Uterus (tissue), 3 donors: ENCODE measurements at regions not wholly inside any gene's neighbourhood (a gene's known extent, or its start where the extent isn't known, plus 50 kb on each side); places are given as distances from the start of the nearest gene placed in this dataset.
"Not testable (repeated sequence)": the region's sequence is repeated elsewhere in the genome, so short reads cannot be mapped to it uniquely, and the experiment has no call there.

Experiments used
- DNase-seq, 2 donors: peaks; one replicate each; pipeline ENCODE4 v3.0.0-alpha.2; 2019 to 2020
- H3K27ac ChIP-seq, 2 donors: fragments of 200-600 bp; sonication (generic); 1 replicate in 1 of 2; 2 replicates in 1 of 2; pipeline ENCODE4 v1.5.1; 2016 to 2018
- H3K27me3 ChIP-seq, 2 donors: fragments of 200-600 bp; sonication (generic); one replicate each; pipeline ENCODE4 v1.5.1; 2018 to 2019; ENCODE audit warnings: control low read depth in 1 of 2
- H3K36me3 ChIP-seq, 2 donors: fragments of 200-600 bp; sonication (generic); one replicate each; pipeline ENCODE4 v1.5.1; 2019; ENCODE audit warnings: control low read depth in 1 of 2
- H3K4me1 ChIP-seq, 2 donors: fragments of 200-600 bp; sonication (generic); one replicate each; pipeline ENCODE4 v1.5.1; 2018 to 2019; ENCODE audit warnings: control low read depth in 1 of 2
- H3K4me3 ChIP-seq, 2 donors: fragments of 200-600 bp; sonication (generic); 1 replicate in 1 of 2; 2 replicates in 1 of 2; pipeline ENCODE4 v1.5.1; 2018 to 2019; ENCODE audit warnings: mild to moderate bottlenecking in 1 of 2
- H3K9me3 ChIP-seq, 2 donors: fragments of 200-600 bp; sonication (generic); one replicate each; pipeline ENCODE4 v1.5.1; 2019; ENCODE audit warnings: control low read depth in 1 of 2
- POLR2A ChIP-seq, 2 donors: fragments of 450-650 bp; IDR thresholded peaks; one replicate each; pipeline ENCODE4 v1.6.1; 2016; ENCODE audit warnings: antibody characterized with exemption in 2 of 2, mild to moderate bottlenecking in 1 of 2, moderate library complexity in 1 of 2
- intact Hi-C: fragments of 100-400 bp; cut with DNase I; formaldehyde crosslinking; loops from one replicate; pipeline ENCODE4 v1.15.1; 2023; ENCODE audit warnings: low total_unique reads
- TF ChIP-seq, protein P1 (sequence below), 4 experiments: fragments of 200-600 bp in 2 of 4; fragments of 450-650 bp in 2 of 4; sonication (generic) in 2 of 4; IDR thresholded peaks; one replicate each; pipeline ENCODE4 v1.5.1; 2016 to 2019; ENCODE audit warnings: antibody characterized with exemption in 4 of 4, mild to moderate bottlenecking in 2 of 4, moderate library complexity in 1 of 4
- donor health status: DM: yes; HTN: yes; CAD: no.

DNA sequence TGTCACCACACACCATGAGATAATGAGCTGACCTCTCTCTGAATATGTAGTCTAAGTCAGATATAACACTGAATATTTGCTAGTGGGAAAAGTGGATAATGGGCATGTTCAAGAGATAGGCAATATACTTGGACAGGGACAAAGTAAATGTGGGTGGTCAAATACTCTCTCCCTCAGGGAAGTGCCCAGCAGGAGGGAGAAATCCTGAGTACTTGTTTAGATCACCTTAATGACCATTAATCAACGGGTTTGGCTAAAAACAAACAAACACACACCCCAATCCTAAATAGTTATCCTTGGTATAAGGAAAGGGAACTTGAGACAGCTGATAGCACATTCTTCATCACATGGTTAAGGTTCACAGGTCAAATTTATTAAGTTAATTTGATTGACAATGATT, 933.5 kb downstream of the C4orf33 start:
- DNase-seq: no peak
- no peak overlapping the region for H3K4me3 ChIP-seq
- no peaks in the 10 kb centered on the region for H3K4me1 ChIP-seq
- H3K27ac ChIP-seq: no peak overlapping the region
- no peaks in the 10 kb centered on the region for H3K27me3 ChIP-seq
- intact Hi-C loops: no loop called here
- TF ChIP-seq, protein P1, sequence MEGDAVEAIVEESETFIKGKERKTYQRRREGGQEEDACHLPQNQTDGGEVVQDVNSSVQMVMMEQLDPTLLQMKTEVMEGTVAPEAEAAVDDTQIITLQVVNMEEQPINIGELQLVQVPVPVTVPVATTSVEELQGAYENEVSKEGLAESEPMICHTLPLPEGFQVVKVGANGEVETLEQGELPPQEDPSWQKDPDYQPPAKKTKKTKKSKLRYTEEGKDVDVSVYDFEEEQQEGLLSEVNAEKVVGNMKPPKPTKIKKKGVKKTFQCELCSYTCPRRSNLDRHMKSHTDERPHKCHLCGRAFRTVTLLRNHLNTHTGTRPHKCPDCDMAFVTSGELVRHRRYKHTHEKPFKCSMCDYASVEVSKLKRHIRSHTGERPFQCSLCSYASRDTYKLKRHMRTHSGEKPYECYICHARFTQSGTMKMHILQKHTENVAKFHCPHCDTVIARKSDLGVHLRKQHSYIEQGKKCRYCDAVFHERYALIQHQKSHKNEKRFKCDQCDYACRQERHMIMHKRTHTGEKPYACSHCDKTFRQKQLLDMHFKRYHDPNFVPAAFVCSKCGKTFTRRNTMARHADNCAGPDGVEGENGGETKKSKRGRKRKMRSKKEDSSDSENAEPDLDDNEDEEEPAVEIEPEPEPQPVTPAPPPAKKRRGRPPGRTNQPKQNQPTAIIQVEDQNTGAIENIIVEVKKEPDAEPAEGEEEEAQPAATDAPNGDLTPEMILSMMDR (IDR thresholded peaks at IDR 0.05): no peak
- no peak for TF ChIP-seq POLR2A (IDR thresholded peaks at IDR 0.05)
- no peaks in the 10 kb centered on the region for H3K9me3 ChIP-seq
- H3K36me3 ChIP-seq: no peaks in the 10 kb centered on the region

DNA sequence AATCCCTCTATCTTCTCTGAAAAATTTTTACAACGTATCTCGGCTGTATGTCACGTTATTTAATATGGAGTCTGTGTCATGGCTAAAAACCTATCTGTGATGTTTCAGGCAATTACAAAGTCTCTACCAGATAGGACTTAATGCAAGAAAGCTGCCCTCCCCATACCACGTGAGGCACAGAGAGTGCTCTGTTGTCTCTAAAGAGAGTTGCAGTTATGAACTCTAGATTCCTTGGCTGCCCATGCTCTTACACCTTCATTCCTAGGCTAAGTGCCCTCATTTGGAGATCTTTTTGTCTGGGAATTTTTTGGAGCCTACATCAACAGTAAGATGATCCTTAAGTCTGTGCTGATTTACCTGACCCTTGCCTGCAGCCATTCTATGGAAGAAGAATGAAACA, 935.9 kb downstream of the C4orf33 start:
- DNase-seq: no peak
- Histone ChIP-seq H3K9me3 (no peaks in the 10 kb centered on the region), H3K36me3 (no peaks in the 10 kb centered on the region), H3K27me3 (no peaks in the 10 kb centered on the region), H3K27ac (no peak overlapping the region), H3K4me3 (no peak overlapping the region), H3K4me1 (no peaks in the 10 kb centered on the region)
- intact Hi-C loops: no loop called here
- TF ChIP-seq POLR2A (IDR thresholded peaks at IDR 0.05): no peak
- TF ChIP-seq, protein P1 (IDR thresholded peaks at IDR 0.05): no peak

DNA sequence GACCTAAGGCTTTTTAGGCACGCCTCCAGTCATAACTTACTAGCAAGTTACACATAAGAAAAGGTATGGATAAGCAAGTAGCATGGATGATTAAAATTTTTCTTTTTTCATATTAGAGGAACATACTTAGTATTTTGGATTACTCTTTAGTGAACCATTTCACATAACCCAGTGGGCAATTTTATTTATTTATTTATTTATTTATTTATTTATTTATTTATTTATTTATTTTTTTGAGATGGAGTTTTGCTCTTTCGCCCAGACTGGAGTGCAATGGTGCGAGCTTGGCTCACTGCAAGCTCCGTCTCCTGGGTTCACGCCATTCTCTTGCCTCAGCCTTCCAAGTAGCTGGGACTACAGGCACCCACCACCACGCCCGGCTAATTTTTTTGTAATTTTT, 937.7 kb downstream of the C4orf33 start:
- H3K36me3 ChIP-seq, intact Hi-C loops, H3K27me3 ChIP-seq, H3K4me3 ChIP-seq, DNase-seq, H3K4me1 ChIP-seq, H3K9me3 ChIP-seq, H3K27ac ChIP-seq: not testable (repeated sequence)

- no peaks in the 10 kb centered on the region for H3K4me1 ChIP-seq
- no peak for DNase-seq
- no peaks in the 10 kb centered on the region for H3K9me3 ChIP-seq
- intact Hi-C loops: no loop called here
- no peaks in the 10 kb centered on the region for H3K36me3 ChIP-seq
- H3K4me3 ChIP-seq: no peak overlapping the region
- TF ChIP-seq, protein P1 (IDR thresholded peaks at IDR 0.05): no peak
- no peak for TF ChIP-seq POLR2A (IDR thresholded peaks at IDR 0.05)
- H3K27ac ChIP-seq: no peak overlapping the region
- no peaks in the 10 kb centered on the region for H3K27me3 ChIP-seq
Measured at GRCh38 chr4:130034876-130035275, 938.9 kb downstream of the C4orf33 start.

GRCh38 chr4:130035391-130035790, 939.4 kb downstream of the C4orf33 start:
- no peaks in the 10 kb centered on the region for H3K4me1 ChIP-seq
- no peak for TF ChIP-seq POLR2A (IDR thresholded peaks at IDR 0.05)
- TF ChIP-seq, protein P1 (IDR thresholded peaks at IDR 0.05): no peak
- no peak overlapping the region for H3K27ac ChIP-seq
- intact Hi-C loops: no loop called here
- no peaks in the 10 kb centered on the region for H3K27me3 ChIP-seq
- no peak overlapping the region for H3K4me3 ChIP-seq
- H3K9me3 ChIP-seq: no peaks in the 10 kb centered on the region
- DNase-seq: no peak
- H3K36me3 ChIP-seq: no peaks in the 10 kb centered on the region

- H3K4me1 ChIP-seq, H3K9me3 ChIP-seq, H3K36me3 ChIP-seq, H3K4me3 ChIP-seq, H3K27ac ChIP-seq, intact Hi-C loops, DNase-seq, H3K27me3 ChIP-seq: not testable (repeated sequence)
Measured at GRCh38 chr4:130037866-130038265, 941.9 kb downstream of the C4orf33 start.

GRCh38 chr4:130038540-130038939, 942.6 kb downstream of the C4orf33 start:
- intact Hi-C loops, H3K27me3 ChIP-seq, DNase-seq, H3K9me3 ChIP-seq, H3K36me3 ChIP-seq, H3K27ac ChIP-seq, H3K4me3 ChIP-seq, H3K4me1 ChIP-seq: not testable (repeated sequence)
